ENCODE measurements at regions not wholly inside any gene's neighbourhood (a gene's known extent, or its start where the extent isn't known, plus 50 kb on each side); places are given as distances from the start of the nearest gene placed in this dataset.
"Not testable (repeated sequence)": the region's sequence is repeated elsewhere in the genome, so short reads cannot be mapped to it uniquely, and the experiment has no call there.

DNA sequence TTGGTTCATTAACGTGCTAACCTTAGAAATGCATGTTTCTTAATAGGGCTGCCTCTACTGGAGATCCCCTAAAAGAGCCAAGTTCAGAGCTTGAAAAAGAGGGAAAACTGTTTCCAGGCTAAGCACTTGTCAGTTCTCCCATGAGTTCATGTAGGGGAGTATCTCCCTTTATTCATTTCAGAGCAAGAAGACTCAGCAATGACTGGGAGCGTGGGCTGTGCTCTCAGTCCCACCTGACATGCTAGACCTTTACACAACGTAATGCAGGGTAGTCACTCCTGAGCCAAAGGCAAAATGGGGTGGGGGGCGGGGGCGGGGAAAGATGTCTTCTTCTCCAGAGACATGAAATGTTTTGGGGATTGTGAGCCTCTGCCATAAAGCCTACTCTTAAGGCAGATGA is 420.1 kb upstream of the MCTP2 start:
- DNase-seq: no peak

DNA sequence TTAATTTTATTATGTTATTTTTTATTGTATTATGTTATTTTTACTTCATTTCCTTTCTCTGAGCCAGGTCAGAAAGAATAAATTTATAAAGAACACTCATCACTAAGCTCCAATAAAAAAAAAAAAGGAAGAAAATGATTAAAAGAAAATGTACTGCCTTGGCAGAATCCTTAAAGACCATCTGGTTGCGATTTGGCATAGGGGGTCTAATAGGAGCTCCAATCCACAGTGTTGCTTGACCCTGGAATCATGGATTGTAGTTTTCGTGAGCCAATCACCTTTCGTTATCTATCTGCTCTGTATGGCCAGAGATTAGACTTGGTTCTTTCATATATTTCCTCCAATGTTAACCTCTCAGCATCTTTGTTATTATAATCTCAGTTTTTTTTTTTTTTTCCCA is 421.8 kb upstream of the MCTP2 start:
- DNase-seq: no peak

DNA sequence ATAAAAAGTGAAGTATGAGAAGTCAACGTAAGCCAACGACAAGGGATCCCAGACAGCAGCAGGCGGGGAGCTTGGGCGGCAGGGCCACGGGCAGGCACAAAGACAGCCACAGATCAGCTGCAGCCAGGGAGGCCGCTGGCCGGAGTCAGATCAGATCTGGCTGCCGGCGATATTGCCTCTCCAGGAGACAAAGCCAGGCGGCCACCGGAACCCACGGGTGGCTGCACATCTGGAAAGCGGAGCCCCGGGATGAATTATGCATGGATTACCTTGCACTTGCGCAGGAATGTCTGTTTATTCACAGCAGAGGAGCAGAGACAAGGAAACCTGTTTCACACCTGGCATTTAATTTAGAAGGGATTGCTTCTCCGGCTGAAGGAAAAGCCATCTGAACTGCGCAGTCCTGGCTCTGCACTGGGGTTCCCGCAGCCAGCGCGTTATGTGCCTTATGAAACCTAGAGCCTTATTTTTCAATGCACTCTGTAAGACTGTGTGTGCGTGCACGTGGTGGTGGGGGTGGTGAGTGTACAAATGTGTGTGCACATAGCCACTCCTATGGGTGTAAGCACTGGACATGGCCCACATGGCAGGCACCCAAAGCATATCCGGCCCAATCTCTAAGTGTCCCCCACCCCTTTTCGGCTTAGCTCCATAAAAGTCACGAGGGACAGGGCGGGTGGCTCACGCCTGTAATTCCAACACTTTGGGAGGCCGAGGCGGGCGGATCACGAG is 427.8 kb upstream of the MCTP2 start:
- DNase-seq: no peak

DNA sequence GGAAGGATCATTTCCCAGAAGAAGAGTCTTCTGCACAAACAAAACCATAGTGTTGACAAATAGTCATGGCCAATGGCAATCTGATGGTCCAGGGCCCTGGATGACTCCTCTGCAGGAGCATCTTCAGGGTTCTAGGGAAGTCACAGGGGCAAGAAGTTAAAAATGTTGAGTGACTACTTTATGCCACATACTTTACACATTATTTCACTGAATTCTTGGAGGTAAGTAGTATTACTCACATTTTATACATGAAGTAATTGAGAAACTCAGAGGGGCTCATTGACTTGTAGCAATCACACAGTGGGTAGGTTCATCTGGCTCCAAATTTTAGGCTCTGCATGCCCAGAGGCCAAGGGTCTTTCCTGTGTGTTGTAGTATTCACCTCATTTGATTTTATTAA is 430.2 kb upstream of the MCTP2 start:
- DNase-seq: no peak

DNA sequence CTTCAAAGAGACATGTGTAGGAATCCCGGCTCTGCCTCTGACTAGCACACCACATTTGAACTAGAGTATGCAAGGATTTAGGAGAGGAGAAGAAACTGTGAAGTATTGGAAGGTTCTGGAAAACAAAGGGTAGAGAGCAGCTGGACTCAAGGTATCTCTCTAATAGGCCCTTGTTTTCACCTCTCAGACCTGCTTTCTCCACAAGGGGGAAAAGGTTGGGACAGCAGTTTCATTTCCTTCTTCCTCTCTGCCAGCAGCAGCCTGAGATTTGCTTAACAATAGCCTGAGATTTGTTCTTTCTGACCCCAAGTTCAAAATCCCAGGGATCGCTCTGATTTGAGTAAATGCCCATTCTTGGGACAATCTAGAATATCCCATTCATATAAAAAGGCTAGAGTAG is 430.6 kb upstream of the MCTP2 start:
- DNase-seq: no peak

DNA sequence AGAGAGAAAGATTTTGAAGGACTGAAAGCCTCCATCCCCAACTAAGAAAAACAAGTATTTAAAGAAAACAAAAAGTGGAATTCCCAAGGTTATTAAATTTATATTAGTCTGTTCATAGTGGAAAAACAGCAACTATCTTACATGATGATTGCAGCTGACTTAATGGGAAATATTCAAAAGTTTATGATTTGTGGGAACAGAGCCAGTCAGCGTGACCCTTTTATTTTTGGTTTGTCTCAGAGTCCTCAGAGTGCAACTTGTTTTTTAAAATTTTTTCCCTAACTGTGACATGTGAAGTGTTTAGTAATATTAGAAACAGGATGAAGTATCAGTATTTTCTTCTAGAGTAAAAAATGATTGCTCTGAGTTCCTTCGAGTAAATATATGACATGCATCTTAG is 441.9 kb upstream of the MCTP2 start:
- no peak for DNase-seq

DNA sequence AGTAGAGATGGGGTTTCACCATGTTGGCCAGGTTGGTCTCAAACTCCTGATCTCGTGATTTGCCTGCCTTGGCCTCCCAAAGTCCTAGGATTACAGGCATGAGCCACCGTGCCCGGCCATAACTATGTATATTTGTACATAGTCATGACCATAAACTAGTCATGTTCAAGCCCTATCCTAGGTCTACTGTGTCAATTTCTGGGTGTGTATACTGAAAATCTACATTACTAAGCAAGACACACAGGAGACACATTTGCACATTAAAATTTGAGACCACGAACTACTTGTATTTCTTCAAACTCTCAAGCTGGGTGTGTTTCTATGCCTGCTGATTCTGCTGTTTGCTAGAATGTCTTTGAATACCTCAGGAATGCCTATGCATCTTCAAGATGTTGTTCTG is 451.3 kb upstream of the MCTP2 start:
- DNase-seq: no peak

DNA sequence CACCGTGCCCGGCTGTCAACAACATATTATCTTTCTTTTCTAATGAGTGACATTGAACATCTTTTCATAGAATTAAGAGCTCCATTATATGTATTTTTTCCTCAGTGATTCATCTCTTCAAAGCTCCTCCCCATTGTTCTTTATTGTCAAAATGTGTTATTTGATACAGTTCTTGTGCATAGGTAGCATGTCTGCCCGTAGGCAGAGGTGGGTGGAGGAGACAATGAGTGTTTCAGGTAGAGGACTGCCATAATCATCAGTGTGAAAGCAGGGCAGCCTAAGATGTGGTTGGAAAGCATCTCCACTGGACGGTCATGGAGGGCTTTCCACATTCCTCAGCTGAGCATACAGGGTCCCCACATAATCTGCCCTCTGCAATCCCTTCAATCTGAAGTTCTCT is 452.0 kb upstream of the MCTP2 start:
- DNase-seq: no peak

DNA sequence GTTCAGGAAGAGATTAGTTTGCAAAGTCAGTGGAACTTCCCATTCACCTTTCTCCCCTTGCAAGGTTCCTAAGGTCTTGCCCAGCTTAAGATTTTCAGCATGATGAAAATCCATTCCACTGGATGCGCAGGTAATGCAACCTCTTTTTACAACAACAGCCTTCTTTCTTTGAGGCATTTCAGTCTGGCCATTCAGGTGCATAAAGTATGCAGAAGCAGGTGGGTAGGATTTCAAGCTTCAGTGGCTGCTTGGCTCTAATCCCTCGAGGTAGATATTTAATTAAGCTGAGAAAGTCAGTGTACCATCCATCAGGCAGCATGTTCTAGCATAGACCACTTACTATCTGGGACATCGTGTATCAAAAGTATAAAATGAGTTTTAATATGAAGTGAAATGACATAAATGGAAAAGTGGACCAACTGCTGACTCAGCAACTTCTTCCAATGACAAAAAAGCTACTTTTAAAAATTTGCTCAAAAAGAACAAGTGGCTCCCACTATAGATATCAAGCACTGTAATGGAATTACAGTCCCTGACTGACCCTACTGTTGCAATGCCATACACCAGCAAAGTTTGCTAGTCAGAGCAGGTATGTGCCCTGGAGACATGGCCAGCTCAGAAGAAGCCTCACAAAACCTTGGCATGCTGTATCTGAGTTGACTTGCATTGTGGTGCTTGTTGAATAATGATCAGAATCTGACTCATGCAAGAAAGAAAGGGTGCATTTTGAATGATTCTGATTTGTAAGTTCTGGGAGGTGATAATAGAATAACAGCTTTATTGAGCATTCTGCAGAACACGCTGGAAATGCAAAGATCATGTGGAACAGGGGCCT is 459.9 kb upstream of the MCTP2 start:
- DNase-seq: no peak

DNA sequence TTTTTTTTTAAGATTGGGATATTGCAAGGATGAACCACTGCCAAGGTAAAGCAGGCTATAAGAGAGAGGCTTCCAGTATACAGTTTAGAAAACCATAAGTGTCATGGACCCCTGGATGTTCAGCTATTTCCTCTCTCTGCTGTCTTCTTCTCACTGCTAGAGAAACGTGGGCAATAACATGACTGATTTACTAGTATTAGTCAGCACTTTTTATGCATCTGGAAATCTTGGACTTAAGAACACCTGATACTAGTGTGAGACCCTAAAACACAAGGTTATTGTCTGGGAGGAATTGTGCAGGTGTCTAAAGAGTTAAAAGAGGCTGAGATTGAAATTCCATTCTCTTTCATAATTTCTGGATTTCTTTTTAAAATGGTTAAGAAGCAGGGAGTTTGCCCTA is 460.6 kb upstream of the MCTP2 start:
- DNase-seq: no peak

DNA sequence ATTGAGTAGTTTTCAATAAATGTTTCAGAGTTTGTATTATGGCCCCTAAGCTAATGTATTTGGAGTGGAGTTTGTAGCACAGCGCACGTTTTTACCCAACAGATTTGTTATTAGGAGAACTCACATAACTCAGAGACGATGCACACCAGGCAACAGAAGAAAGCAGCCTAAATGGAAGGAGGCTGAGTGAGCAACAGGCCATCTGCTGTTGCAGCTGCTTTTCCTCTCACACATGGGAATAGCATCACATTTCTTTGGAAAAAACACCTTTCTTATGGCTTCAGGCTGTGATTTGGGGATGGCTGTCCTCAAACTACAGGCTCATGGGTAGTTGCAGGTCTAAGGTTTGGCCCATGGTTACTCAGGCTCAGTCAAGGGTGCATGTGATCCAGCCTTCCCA is 469.3 kb upstream of the MCTP2 start:
- DNase-seq: no peak

DNA sequence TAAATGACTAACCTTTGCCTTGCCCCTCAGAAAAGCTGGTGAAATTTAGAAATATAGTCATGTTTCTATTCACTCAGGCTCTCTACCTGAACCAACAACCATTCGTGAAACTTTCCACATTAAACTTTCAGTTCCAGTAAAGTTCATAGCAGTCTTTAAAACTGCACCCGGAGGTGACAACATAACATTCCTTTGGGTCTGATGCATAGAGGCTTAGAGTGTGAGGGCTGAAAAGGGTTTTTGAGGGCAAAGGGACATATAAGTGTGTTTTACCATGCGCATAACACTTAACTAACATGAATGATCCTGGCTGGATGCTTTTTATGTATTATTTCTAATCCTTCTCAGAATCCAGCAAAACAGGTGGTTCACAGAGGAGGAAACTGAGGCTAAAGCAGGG is 471.7 kb upstream of the MCTP2 start:
- no peak for DNase-seq

DNA sequence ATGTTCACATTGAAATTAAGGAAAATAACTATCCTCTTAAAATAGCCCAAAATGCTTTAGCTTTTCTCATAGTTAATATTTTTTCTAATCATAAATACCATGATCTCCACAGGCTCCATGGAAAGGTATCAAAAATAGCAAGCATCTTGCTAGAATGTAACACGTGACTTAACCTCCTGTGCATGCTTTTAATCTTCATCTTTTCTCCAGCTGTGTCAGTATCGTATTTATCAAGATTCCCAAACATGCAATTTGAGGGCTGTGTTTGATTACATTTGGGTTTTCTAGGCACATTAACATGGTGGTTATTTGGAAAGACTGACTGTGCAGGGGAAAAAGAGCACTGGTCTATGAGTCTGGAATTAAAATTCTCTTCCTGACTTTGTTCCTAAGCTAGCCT is 472.5 kb upstream of the MCTP2 start:
- no peak for DNase-seq

DNA sequence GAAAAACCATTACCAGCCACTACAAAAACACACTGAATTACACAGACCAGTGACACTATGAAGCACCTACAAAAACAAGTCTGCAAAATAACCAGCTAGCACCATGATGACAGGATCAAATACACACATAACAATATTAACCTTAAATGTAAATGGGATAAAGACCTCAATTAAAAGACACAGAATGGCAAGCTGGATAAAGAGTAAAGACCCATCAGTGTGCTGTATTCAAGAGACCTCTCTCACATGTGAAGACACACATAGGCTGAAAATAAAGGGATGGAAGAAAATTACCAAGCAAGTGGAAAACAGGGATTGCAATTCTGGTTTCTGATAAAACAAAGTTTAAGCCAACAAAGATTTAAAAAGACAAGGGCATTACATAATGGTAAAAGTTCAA is 482.7 kb upstream of the MCTP2 start:
- no peak for DNase-seq

DNA sequence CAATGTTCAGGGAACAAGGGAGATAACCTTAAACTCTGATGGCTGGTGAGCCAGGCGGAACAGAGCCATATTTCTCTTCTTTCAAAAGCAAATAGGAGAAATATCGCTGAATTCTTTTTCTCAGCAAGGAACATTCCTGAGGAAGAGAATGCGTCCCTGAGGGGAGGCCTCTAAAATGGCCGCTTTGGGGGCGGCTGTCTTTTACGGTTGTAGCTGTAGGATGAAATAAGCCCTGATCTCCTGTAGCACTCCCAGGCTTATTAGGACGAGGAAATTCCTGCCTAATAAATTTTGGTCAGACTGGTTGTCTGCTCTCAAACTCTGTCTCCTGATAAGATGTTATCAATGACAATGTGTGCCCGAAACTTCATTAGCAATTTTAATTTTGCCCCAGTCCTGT is 496.4 kb upstream of the MCTP2 start:
- DNase-seq: not testable (repeated sequence)

DNA sequence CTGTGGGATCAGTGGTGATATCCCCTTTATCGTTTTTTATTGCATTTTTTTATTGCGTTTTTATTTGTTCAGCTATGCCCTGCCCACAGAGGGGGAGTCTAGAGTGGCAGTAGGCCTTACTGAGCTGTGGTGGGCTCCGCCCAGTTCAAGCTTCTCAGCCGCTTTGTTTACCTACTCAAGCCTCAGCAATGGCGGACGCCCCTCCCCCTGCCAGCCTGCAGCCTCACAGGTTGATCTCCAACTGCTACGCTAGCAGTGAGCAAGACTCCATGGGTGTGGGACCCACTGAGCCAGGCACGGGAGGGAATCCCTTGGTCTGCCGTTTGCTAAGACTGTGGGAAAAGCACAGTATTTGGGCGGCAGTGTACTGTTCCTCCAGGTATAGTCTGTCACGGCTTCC is 500.6 kb upstream of the MCTP2 start:
- DNase-seq: no peak

DNA sequence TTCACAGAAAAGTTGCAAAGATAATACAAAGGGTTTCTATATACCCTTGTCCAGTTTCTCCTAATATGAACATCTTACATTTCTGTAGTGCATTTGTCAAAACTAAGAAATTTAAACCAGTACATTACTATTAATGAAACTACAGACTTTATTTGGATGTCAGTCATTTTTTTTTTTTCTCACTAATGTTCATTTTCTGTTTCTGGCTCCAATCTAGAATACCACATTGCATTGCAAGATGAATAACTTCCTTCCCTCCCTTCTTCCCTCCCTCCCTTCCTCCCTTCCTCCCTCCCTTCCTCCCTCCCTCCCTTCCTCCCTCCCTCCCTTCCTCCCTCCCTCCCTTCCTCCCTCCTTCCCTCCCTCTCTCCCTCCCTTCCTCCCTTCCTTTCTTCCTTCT is 509.2 kb upstream of the MCTP2 start:
- DNase-seq: no peak

DNA sequence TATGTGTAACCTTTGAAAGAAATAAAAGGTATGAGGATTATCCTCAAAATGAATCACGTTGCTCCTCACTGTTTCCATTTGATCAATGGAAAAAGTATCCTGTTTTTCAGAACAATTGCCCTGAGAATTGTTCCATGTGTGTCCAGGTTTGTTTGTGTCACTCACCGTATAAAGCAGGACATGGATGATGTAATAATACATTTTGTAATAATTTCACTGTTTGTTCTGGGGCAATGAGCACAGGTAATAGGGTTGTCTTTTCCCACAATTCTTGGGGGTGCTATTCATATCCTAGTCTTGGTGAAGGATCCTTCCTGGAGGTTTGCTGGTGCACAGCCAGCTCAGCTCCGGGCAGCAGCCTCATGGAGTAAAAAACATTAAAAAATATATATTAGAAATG is 510.8 kb upstream of the MCTP2 start:
- DNase-seq: no peak

DNA sequence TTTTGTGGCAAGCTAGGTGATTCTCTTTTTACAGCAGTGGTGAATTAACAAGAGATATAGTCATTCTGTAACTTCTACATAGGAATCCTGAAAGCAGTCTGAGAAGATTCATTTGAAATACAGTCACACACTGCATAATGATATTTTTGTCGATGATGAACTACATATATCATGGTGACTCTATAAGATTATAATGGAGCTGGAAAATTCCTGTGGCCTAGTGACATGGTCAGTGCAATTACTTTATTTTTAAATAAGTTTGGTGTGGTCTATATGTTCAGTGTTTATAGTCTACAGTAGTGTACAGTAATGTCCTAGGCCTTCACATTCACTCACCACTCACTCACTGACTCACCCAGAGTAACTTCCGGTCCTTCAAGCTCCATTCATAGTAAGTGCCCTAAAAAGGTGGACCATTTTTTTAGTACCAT is 511.4 kb upstream of the MCTP2 start:
- no peak for DNase-seq

DNA sequence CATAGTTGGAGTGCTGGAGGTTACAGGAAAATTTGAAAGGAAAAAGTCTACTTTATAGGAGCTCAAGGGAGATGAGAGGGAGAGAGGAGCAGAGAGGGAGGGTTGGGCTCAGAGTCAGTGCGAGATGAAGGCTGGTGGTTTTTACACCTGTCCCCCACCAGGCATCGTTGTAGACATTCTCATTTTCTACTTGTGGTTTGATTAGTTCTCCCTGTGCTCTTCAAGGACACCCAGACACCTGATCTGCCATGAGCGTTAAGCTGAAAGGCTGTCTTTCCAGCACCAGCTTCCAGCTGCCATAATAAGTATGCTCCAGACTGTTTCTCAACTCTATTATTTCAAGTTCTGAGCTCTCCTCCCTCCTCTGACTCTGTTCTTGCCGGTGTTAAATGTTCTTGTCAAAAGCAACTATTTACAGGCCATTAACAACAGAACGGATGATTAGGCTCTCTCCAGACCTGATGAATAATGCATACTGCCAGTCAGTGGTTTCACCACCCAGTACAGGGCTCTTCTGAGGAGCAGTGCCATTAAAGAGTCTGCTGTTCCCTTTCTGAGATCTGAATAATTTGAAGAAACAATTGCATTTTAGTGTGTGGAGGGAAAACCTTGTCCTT is 514.6 kb upstream of the MCTP2 start:
- no peak for DNase-seq

DNA sequence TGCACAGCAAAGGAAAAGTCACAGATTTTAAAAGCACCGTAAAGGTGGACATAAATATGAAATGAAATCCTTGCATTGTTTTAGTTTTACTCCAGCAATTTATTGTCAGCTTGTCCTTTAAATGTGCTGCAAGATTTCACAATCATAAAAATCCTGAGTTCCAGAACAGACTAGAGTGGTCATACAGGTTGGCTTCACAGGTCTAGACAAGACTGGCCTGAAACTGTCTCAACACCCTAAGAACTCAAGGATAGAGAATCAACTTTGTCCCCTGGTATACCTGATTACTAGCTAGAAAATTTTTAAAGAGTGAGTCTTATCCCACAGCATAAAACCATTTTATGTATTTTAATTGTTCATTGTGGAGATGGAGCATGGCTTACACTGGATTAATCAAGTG is 521.7 kb upstream of the MCTP2 start:
- DNase-seq: no peak

DNA sequence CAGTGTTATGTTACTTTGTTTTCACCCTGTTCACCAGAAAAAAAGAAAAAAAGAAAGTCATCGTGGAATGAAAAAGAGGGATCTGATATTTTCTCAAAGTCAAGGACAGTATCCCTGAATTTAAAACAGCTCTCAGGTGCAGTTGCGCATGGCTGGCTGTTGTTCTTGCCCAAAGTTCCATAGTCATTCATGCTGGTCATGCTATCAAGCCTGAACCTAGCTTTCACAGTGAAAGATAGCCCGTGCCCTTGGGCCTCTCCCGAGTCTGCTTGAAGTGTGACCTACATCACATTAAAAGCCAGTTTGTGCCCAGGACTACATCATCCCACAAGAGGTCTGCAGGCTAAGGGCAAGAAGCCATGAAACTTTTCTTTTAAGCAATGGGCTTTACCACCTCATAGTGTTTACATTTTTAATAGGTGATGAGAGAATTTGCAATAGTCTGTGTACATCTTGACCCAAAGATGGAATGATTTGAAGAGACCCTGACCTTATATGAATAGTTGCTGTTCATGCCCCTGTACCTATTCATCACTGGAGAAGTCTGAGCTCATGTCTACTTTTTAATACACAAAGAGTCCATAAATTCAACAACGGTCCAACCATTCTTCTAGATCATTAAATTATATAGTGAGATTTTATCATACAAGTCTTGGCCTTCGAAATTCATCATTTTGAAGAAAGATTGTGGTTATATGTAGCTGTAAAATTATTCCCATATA is 522.5 kb upstream of the MCTP2 start:
- no peak for DNase-seq

DNA sequence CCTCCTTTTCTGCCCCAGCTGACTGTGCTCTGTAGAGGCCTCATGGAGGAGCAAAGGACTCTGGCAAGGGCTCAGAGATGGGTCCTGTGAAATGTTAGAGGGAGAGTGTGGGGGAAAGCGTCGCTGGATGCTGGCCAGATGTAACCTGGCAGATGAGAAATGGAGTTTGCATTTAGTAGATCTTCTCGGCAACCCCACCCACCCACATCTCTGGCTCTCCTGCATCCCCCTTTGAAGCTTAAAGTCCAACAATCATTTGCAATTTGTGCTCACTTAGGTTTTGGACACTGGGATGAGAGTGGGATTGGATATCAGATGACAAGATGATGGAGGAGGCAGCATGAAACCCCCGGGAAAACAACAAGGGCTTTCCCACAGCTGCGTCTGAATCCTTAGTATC is 523.6 kb upstream of the MCTP2 start:
- DNase-seq: no peak
